CD4-positive, alpha-beta T cell (primary cell): ENCODE measurements at regions not wholly inside any gene's neighbourhood (a gene's known extent, or its start where the extent isn't known, plus 50 kb on each side); places are given as distances from the start of the nearest gene placed in this dataset.

Experiments used
- ATAC-seq: fragments of 200-7000 bp; cut with Tn5 transposase; one replicate; pipeline ENCODE4 v1.10.0; 2022; ENCODE audit warnings: mild to moderate bottlenecking; ENCODE audit not compliant: poor library complexity
- CTCF ChIA-PET: fragments of 350-600 bp; sonication (Branson Sonifier 250); formaldehyde crosslinking; loops from one replicate; lab custom pipeline; 2021; ENCODE audit warnings: antibody characterized with exemption, inconsistent platforms; lab: Charles Lee
- POLR2A ChIA-PET: fragments of 350-600 bp; sonication (Branson Sonifier 250); formaldehyde crosslinking; loops from one replicate; lab custom pipeline; 2021; ENCODE audit warnings: antibody characterized with exemption, inconsistent platforms; lab: Charles Lee
- DNase-seq, 14 experiments: peaks; one replicate each; pipeline ENCODE4 v3.0.0-alpha.2; 2013 to 2020; ENCODE audit warnings: mixed read lengths in 2 of 14
- H3K27ac ChIP-seq, 2 donors: one replicate each; pipeline versions ENCODE4 v1.5.1 to v1.7.0; 2013; ENCODE audit warnings: low read length in 2 of 2, low read depth in 1 of 2, mild to moderate bottlenecking in 1 of 2
- H3K27me3 ChIP-seq, 2 experiments: 1 replicate in 1 of 2; 2 replicates in 1 of 2; pipeline versions ENCODE4 v1.6.1 to v1.7.0; 2013; ENCODE audit warnings: low read length in 2 of 2, control low read depth in 1 of 2, mild to moderate bottlenecking in 1 of 2, moderate library complexity in 1 of 2; ENCODE audit not compliant: insufficient read depth in 2 of 2, control insufficient read depth in 1 of 2
- H3K36me3 ChIP-seq: one replicate; pipeline ENCODE4 v1.6.1; 2013; ENCODE audit warnings: low read length, control low read depth; ENCODE audit not compliant: insufficient read depth
- H3K4me1 ChIP-seq: one replicate; pipeline ENCODE4 v1.6.1; 2013; ENCODE audit warnings: low read length, control low read depth; ENCODE audit not compliant: insufficient read depth
- H3K4me3 ChIP-seq: one replicate; pipeline ENCODE4 v1.5.1; 2013; ENCODE audit warnings: mild to moderate bottlenecking, low read length, moderate library complexity
- H3K9me3 ChIP-seq, 2 experiments: 1 replicate in 1 of 2; 2 replicates in 1 of 2; pipeline versions ENCODE4 v1.6.1 to v1.7.0; 2013; ENCODE audit warnings: low read length in 2 of 2, mild to moderate bottlenecking in 2 of 2, control low read depth in 1 of 2, moderate library complexity in 1 of 2; ENCODE audit not compliant: control insufficient read depth in 1 of 2, insufficient read depth in 1 of 2
- H3K27ac Mint-ChIP-seq: one replicate; pipeline ENCODE4 v1.8.0; 2020; ENCODE audit warnings: mixed read lengths
- H3K27me3 Mint-ChIP-seq: one replicate; pipeline ENCODE4 v1.8.0; 2021; ENCODE audit warnings: mixed read lengths
- H3K36me3 Mint-ChIP-seq: one replicate; pipeline ENCODE4 v1.8.0; 2021; ENCODE audit warnings: low read depth, mixed read lengths
- H3K4me1 Mint-ChIP-seq: one replicate; pipeline ENCODE4 v1.8.0; 2021; ENCODE audit warnings: low read depth, mixed read lengths
- H3K4me3 Mint-ChIP-seq: one replicate; pipeline ENCODE4 v1.8.0; 2020; ENCODE audit warnings: mild to moderate bottlenecking, mixed read lengths
- H3K9me3 Mint-ChIP-seq: one replicate; pipeline ENCODE4 v1.8.0; 2020; ENCODE audit warnings: mixed read lengths
- intact Hi-C, 2 experiments: fragments of 100-400 bp; cut with DNase I in 1 of 2; cut with micrococcal nuclease in 1 of 2; formaldehyde crosslinking; loops; one replicate each; pipeline versions ENCODE4 v1.15.1 to v1.9.0; 2023 to 2025; cut with DNase I, micrococcal nuclease
- TF ChIP-seq, protein P1 (sequence below): fragments of 200-600 bp; IDR thresholded peaks from one replicate; pipeline ENCODE4 v1.8.0; 2022; ENCODE audit warnings: antibody characterized with exemption, mild to moderate bottlenecking

DNA sequence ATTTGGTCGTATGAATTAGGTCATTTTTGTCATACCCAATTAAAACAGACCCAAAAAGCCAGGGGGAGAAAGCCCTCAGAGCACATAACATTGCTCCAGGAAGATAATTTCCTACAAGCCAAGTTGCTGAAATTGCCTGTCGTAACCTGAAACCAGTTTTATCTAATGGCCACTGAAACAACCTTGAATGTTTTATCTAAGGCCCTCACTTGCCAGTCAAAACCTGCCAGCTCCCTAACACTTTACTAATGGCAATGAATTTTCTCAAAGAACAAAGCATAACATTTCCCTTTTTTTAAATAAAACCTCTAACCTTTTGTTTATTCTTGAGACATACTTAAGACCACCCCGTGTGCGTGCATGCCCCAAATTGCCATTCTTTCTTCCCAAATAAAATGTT is 496.2 kb upstream of the KLHL1 start:
- Histone ChIP-seq H3K36me3 (no peaks in the 10 kb centered on the region), H3K4me1 (no peaks in the 10 kb centered on the region), H3K27ac (no peak overlapping the region), H3K4me3 (no peak overlapping the region), H3K27me3 (no peaks in the 10 kb centered on the region), H3K9me3 (no peaks in the 10 kb centered on the region)
- H3K4me3 Mint-ChIP-seq = no peak overlapping the region
- no peak overlapping the region for H3K27ac Mint-ChIP-seq
- ChIA-PET CTCF (no interaction called here), POLR2A (no interaction called here)
- DNase-seq (no peak), ATAC-seq (no peak)
- intact Hi-C loops = no loop called here
- H3K36me3 Mint-ChIP-seq = no peaks in the 10 kb centered on the region
- no peaks in the 10 kb centered on the region for H3K27me3 Mint-ChIP-seq
- TF ChIP-seq, protein P1, sequence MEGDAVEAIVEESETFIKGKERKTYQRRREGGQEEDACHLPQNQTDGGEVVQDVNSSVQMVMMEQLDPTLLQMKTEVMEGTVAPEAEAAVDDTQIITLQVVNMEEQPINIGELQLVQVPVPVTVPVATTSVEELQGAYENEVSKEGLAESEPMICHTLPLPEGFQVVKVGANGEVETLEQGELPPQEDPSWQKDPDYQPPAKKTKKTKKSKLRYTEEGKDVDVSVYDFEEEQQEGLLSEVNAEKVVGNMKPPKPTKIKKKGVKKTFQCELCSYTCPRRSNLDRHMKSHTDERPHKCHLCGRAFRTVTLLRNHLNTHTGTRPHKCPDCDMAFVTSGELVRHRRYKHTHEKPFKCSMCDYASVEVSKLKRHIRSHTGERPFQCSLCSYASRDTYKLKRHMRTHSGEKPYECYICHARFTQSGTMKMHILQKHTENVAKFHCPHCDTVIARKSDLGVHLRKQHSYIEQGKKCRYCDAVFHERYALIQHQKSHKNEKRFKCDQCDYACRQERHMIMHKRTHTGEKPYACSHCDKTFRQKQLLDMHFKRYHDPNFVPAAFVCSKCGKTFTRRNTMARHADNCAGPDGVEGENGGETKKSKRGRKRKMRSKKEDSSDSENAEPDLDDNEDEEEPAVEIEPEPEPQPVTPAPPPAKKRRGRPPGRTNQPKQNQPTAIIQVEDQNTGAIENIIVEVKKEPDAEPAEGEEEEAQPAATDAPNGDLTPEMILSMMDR = no peak
- H3K4me1 Mint-ChIP-seq = no peaks in the 10 kb centered on the region
- peaks cover 6% of the 10 kb centered on the region for H3K9me3 Mint-ChIP-seq

GRCh38 chr13:70593716-70594115 is 485.5 kb upstream of the KLHL1 start:
- intact Hi-C loops = no loop called here
- no peaks in the 10 kb centered on the region for H3K36me3 Mint-ChIP-seq
- Histone ChIP-seq H3K9me3 (no peaks in the 10 kb centered on the region), H3K27ac (no peak overlapping the region), H3K4me1 (no peaks in the 10 kb centered on the region), H3K27me3 (no peaks in the 10 kb centered on the region), H3K36me3 (no peaks in the 10 kb centered on the region), H3K4me3 (no peak overlapping the region)
- no peak overlapping the region for H3K4me3 Mint-ChIP-seq
- H3K27me3 Mint-ChIP-seq = no peaks in the 10 kb centered on the region
- ATAC-seq (no peak), DNase-seq (no peak)
- no peaks in the 10 kb centered on the region for H3K4me1 Mint-ChIP-seq
- H3K9me3 Mint-ChIP-seq = no peaks in the 10 kb centered on the region
- CTCF ChIA-PET = no interaction called here
- TF ChIP-seq, protein P1 = no peak
- POLR2A ChIA-PET = no interaction called here
- H3K27ac Mint-ChIP-seq = no peak overlapping the region

DNA sequence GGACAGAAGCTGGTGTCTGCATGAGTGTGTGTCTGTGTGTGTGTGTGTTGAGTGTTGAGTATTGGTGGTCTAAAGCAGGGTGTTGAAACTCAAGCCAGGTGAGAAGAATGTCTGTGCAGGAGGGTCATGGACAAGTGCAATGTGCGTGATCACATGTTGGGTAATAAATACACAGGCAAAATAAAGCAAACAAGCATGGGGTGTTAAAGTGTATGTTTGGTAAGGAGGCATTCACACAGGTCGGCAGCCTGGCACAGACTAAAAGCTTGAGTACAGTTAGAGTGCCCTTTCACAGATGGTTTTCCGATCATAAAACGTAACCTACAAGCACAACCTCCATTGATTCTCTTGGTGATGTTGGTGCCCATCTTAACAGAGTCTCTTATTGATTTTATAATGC is 476.9 kb upstream of the KLHL1 start:
- Mint-ChIP-seq H3K4me3 (no peak overlapping the region), H3K27ac (no peak overlapping the region), H3K9me3 (no peaks in the 10 kb centered on the region), H3K27me3 (no peaks in the 10 kb centered on the region), H3K4me1 (no peaks in the 10 kb centered on the region), H3K36me3 (no peaks in the 10 kb centered on the region)
- H3K27ac ChIP-seq = no peak overlapping the region
- DNase-seq = no peak
- H3K9me3 ChIP-seq = peaks cover 0 to 4% of the 10 kb centered on the region in 2 experiments
- intact Hi-C loops = no loop called here
- CTCF ChIA-PET = no interaction called here
- no peaks in the 10 kb centered on the region for H3K36me3 ChIP-seq
- TF ChIP-seq, protein P1 = no peak
- no peak overlapping the region for H3K4me3 ChIP-seq
- no peaks in the 10 kb centered on the region for H3K27me3 ChIP-seq
- no peak for ATAC-seq
- H3K4me1 ChIP-seq = no peaks in the 10 kb centered on the region
- POLR2A ChIA-PET = no interaction called here
